Psoas muscle (tissue), 7 donors: ENCODE measurements at regions not wholly inside any gene's neighbourhood (a gene's known extent, or its start where the extent isn't known, plus 50 kb on each side); places are given as distances from the start of the nearest gene placed in this dataset.

Experiments
- ATAC-seq, 4 donors: fragments of 200-7000 bp; cut with Tn5 transposase; one replicate each; pipeline ENCODE4 v1.9.1; 2020; ENCODE audit warnings: moderate library complexity in 3 of 4, mild to moderate bottlenecking in 2 of 4
- DNase-seq, 2 donors: peaks; one replicate each; pipeline ENCODE4 v3.0.0-alpha.2; 2020
- H3K27ac ChIP-seq: fragments of 200-600 bp; one replicate; pipeline ENCODE4 v1.8.0; 2022
- H3K27me3 ChIP-seq, 3 donors: fragments of 200-600 bp in 1 of 3; one replicate each; pipeline versions ENCODE4 v1.6.1 to v1.8.0; 2013 to 2022; ENCODE audit warnings: low read length in 2 of 3, mild to moderate bottlenecking in 2 of 3, moderate library complexity in 1 of 3; ENCODE audit not compliant: insufficient read depth in 3 of 3
- H3K36me3 ChIP-seq, 2 donors: fragments of 200-600 bp in 1 of 2; one replicate each; pipeline versions ENCODE4 v1.6.1 to v1.8.0; 2013 to 2022; ENCODE audit warnings: low read depth in 1 of 2, mild to moderate bottlenecking in 1 of 2, moderate library complexity in 1 of 2; ENCODE audit not compliant: insufficient read depth in 1 of 2
- H3K4me1 ChIP-seq: fragments of 200-600 bp; one replicate; pipeline ENCODE4 v1.8.0; 2022
- H3K4me3 ChIP-seq: fragments of 200-600 bp; one replicate; pipeline ENCODE4 v1.8.0; 2022; ENCODE audit warnings: mild to moderate bottlenecking
- H3K9me3 ChIP-seq: fragments of 200-600 bp; one replicate; pipeline ENCODE4 v1.8.0; 2022
- CTCF ChIP-seq: fragments of 200-600 bp; IDR thresholded peaks from one replicate; pipeline ENCODE4 v1.8.0; 2022; ENCODE audit warnings: antibody characterized with exemption
- WGBS, 3 donors: extraction: QIAGEN DNeasy Blood & Tissue Kit; methylation state at CpG; one replicate each; pipeline versions ENCODE4 v1.1.6 to v1.1.7; 2013; 5-methylcytosine and 5-hydroxymethylcytosine counted together
- intact Hi-C, 2 donors: fragments of 100-400 bp; cut with DNase I; formaldehyde crosslinking; loops; one replicate each; pipeline versions ENCODE4 v1.11.0 to v1.14.2; 2022
- donor health status: healthy with polysubstance abuse.
- donor health status: DM: no; HTN: no; CAD: no; lungs with moderate emphysema.
- donor health status: Bipolar disorder and iron deficiency.
- donor health status: healthy.
- donor health status: DM: yes; HTN: yes; CAD: no.
- donor health status: DM: no; HTN: no; CAD: no.
- donor health status: DM: yes; HTN: yes; CAD: no.

GRCh38 chr1:189606047-189606446 is 871.6 kb downstream of the BRINP3 start:
- intact Hi-C loops: no loop called here
- ATAC-seq (no peak), DNase-seq (no peak)
- H3K9me3 ChIP-seq: no peaks in the 10 kb centered on the region
- H3K27ac ChIP-seq: no peak overlapping the region
- H3K4me1 ChIP-seq: no peaks in the 10 kb centered on the region
- H3K36me3 ChIP-seq: no peaks in the 10 kb centered on the region
- no peak overlapping the region for H3K4me3 ChIP-seq
- WGBS, 3 donors: 75 to 80% (median 76%) methylated on average over 6 of the region's 6 CpGs
- no peaks in the 10 kb centered on the region for H3K27me3 ChIP-seq
- TF ChIP-seq CTCF: no peak

- DNase-seq: no peak
- no peak overlapping the region for H3K4me3 ChIP-seq
- H3K36me3 ChIP-seq: no peaks in the 10 kb centered on the region
- no peak for ATAC-seq
- H3K27ac ChIP-seq: no peak overlapping the region
- no peaks in the 10 kb centered on the region for H3K9me3 ChIP-seq
- no peaks in the 10 kb centered on the region for H3K27me3 ChIP-seq
- TF ChIP-seq CTCF: no peak
- no peaks in the 10 kb centered on the region for H3K4me1 ChIP-seq
- intact Hi-C loops: no loop called here
- WGBS, 3 donors: 79 to 86% (median 84%) methylated on average over 2 of the region's 2 CpGs
Measured at GRCh38 chr1:189606795-189607476, 870.7 kb downstream of the BRINP3 start.

GRCh38 chr1:189607477-189608096 is 870.1 kb downstream of the BRINP3 start:
- H3K4me3 ChIP-seq: no peak overlapping the region
- no peaks in the 10 kb centered on the region for H3K4me1 ChIP-seq
- 77 to 86% (median 85%) methylated on average over 1 of the region's 1 CpG for WGBS, 3 donors
- H3K27ac ChIP-seq: no peak overlapping the region
- H3K9me3 ChIP-seq: no peaks in the 10 kb centered on the region
- intact Hi-C loops: no loop called here
- ATAC-seq (no peak), DNase-seq (no peak)
- H3K36me3 ChIP-seq: no peaks in the 10 kb centered on the region
- no peak for TF ChIP-seq CTCF
- H3K27me3 ChIP-seq: no peaks in the 10 kb centered on the region

GRCh38 chr1:189609167-189609566 is 868.5 kb downstream of the BRINP3 start:
- no peaks in the 10 kb centered on the region for H3K9me3 ChIP-seq
- intact Hi-C loops: no loop called here
- WGBS, 3 donors: 66 to 75% (median 68%) methylated on average over 2 of the region's 2 CpGs
- H3K4me1 ChIP-seq: no peaks in the 10 kb centered on the region
- TF ChIP-seq CTCF: no peak
- no peak overlapping the region for H3K27ac ChIP-seq
- no peak for DNase-seq
- no peaks in the 10 kb centered on the region for H3K36me3 ChIP-seq
- no peak overlapping the region for H3K4me3 ChIP-seq
- no peak for ATAC-seq
- no peaks in the 10 kb centered on the region for H3K27me3 ChIP-seq

GRCh38 chr1:189616893-189617292 is 860.8 kb downstream of the BRINP3 start:
- Histone ChIP-seq H3K27me3 (no peaks in the 10 kb centered on the region), H3K4me1 (no peaks in the 10 kb centered on the region), H3K9me3 (no peaks in the 10 kb centered on the region), H3K27ac (no peak overlapping the region), H3K4me3 (no peak overlapping the region), H3K36me3 (no peaks in the 10 kb centered on the region)
- 58 to 61% (median 59%) methylated on average over 5 of the region's 5 CpGs for WGBS, 3 donors
- no peak for TF ChIP-seq CTCF
- ATAC-seq (no peak), DNase-seq (no peak)
- intact Hi-C loops: no loop called here
